ENCODE measurements at regions not wholly inside any gene's neighbourhood (a gene's known extent, or its start where the extent isn't known, plus 50 kb on each side); places are given as distances from the start of the nearest gene placed in this dataset.
"Not testable (repeated sequence)": the region's sequence is repeated elsewhere in the genome, so short reads cannot be mapped to it uniquely, and the experiment has no call there.

- intact Hi-C loops (cut with DNase I), result no loop called here
- DNase-seq (no peak), ATAC-seq (ENCODE audit: poor library complexity) (no peak)
Measured at GRCh38 chr7:136117539-136117938, 140.4 kb upstream of the MTPN start.

GRCh38 chr7:136116186-136116585, 139.0 kb upstream of the MTPN start:
- ATAC-seq (ENCODE audit: poor library complexity) (no peak), DNase-seq (no peak)
- intact Hi-C loops (cut with DNase I), result no loop called here

GRCh38 chr7:136114966-136115762, 138.0 kb upstream of the MTPN start:
- ATAC-seq (ENCODE audit: poor library complexity) (peak; percentile 78), DNase-seq (peak; percentile 47)
- intact Hi-C loops (cut with DNase I), result no loop called here

- intact Hi-C loops (cut with DNase I); ATAC-seq (ENCODE audit: poor library complexity); DNase-seq: not testable (repeated sequence)
Measured at GRCh38 chr7:136114467-136114866, 137.3 kb upstream of the MTPN start.

GRCh38 chr7:136109037-136109436, 131.9 kb upstream of the MTPN start:
- DNase-seq; ATAC-seq (ENCODE audit: poor library complexity); intact Hi-C loops (cut with DNase I): not testable (repeated sequence)

GRCh38 chr7:136105191-136105590, 128.0 kb upstream of the MTPN start:
- intact Hi-C loops (cut with DNase I), result no loop called here
- ATAC-seq (ENCODE audit: poor library complexity) (no peak), DNase-seq (no peak)

GRCh38 chr7:136104269-136104603, 127.1 kb upstream of the MTPN start:
- no peak for DNase-seq
- intact Hi-C loops (cut with DNase I), result no loop called here
- no peak for ATAC-seq (ENCODE audit: poor library complexity)

GRCh38 chr7:136103545-136104268, 126.5 kb upstream of the MTPN start:
- DNase-seq (no peak), ATAC-seq (ENCODE audit: poor library complexity) (no peak)
- intact Hi-C loops (cut with DNase I), result no loop called here

GRCh38 chr7:136102881-136103280, 125.7 kb upstream of the MTPN start:
- intact Hi-C loops (cut with DNase I), result no loop called here
- DNase-seq (no peak), ATAC-seq (ENCODE audit: poor library complexity) (no peak)

- DNase-seq; intact Hi-C loops (cut with DNase I); ATAC-seq (ENCODE audit: poor library complexity): not testable (repeated sequence)
Measured at GRCh38 chr7:136092714-136093113, 115.6 kb upstream of the MTPN start.

- DNase-seq (no peak), ATAC-seq (ENCODE audit: poor library complexity) (no peak)
- intact Hi-C loops (cut with DNase I), result no loop called here
Measured at GRCh38 chr7:136087881-136088280, 110.7 kb upstream of the MTPN start.

- DNase-seq (peak; percentile 41), ATAC-seq (ENCODE audit: poor library complexity) (peak; percentile 100)
- intact Hi-C loops (cut with DNase I), result no loop called here
Measured at GRCh38 chr7:136086712-136087111, 109.6 kb upstream of the MTPN start.

- DNase-seq (no peak), ATAC-seq (ENCODE audit: poor library complexity) (no peak)
- intact Hi-C loops (cut with DNase I), result no loop called here
Measured at GRCh38 chr7:136079934-136080333, 102.8 kb upstream of the MTPN start.

GRCh38 chr7:136079478-136079892, 102.3 kb upstream of the MTPN start:
- ATAC-seq (ENCODE audit: poor library complexity) (no peak), DNase-seq (no peak)
- intact Hi-C loops (cut with DNase I), result no loop called here

- no peak for DNase-seq
- intact Hi-C loops (cut with DNase I), result no loop called here
- ATAC-seq (ENCODE audit: poor library complexity), result no peak
Measured at GRCh38 chr7:136079066-136079465, 101.9 kb upstream of the MTPN start.

GRCh38 chr7:136078630-136079029, 101.5 kb upstream of the MTPN start:
- DNase-seq (no peak), ATAC-seq (ENCODE audit: poor library complexity) (no peak)
- intact Hi-C loops (cut with DNase I), result no loop called here

GRCh38 chr7:136076954-136077353, 99.8 kb upstream of the MTPN start:
- DNase-seq (no peak), ATAC-seq (ENCODE audit: poor library complexity) (no peak)
- intact Hi-C loops (cut with DNase I), result no loop called here

GRCh38 chr7:136074843-136075242, 97.7 kb upstream of the MTPN start:
- no peak for DNase-seq
- ATAC-seq (ENCODE audit: poor library complexity), result no peak
- intact Hi-C loops (cut with DNase I), result no loop called here

GRCh38 chr7:136072447-136072846, 95.3 kb upstream of the MTPN start:
- intact Hi-C loops (cut with DNase I), result no loop called here
- DNase-seq (no peak), ATAC-seq (ENCODE audit: poor library complexity) (no peak)
